ENCODE measurements at regions not wholly inside any gene's neighbourhood (a gene's known extent, or its start where the extent isn't known, plus 50 kb on each side); places are given as distances from the start of the nearest gene placed in this dataset.

DNA sequence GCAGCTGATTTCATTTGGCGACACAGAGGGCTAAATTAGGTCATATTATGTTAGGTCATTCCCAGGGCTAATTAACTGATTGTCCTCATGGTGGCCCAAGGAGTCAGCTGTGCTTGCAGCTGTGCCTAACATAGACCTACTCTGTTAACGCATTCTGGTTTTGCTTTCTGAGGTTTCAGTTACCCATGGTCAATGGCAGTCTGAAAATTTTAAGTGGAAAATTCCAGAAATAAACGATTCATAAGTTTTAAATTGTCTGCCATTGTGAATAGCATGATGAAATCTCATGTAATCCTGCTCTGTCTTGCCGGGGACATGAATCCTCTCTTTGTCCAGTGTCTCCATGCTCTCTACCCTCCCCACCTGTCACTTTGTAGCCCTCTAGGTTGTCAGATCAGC is 168.7 kb downstream of the KCNS3 start:
- Histone ChIP-seq H3K4ac (replicated peaks; ENCODE audit: insufficient read length, low read depth, low read length) (no peak overlapping the region), H3K18ac (ENCODE audit: extremely low read depth, low read length) (no peak overlapping the region), H4K8ac (ENCODE audit: extremely low read depth, insufficient read depth, low read length) (no peak overlapping the region), H2AK5ac (ENCODE audit: low read depth, low read length) (no peak overlapping the region), H3K4me2 (ENCODE audit: insufficient read depth in 1 of 2, low read depth in 2 of 2, low read length in 2 of 2) (no peak overlapping the region), H4K91ac (replicated peaks; ENCODE audit: insufficient read length, low read length) (no peak overlapping the region), H3K9ac (replicated peaks in 1 of 4; ENCODE audit: extremely low read depth in 1 of 4, low read depth in 3 of 4, low read length in 3 of 4) (no peak overlapping the region), H4K5ac (ENCODE audit: insufficient read length, low read depth, low read length) (no peak overlapping the region), H3K4me1 (replicated peaks in 1 of 4; ENCODE audit: control insufficient read depth in 3 of 4, insufficient read depth in 4 of 4, low read length in 3 of 4) (no peaks in the 10 kb centered on the region), H2BK15ac (ENCODE audit: low read length) (no peak overlapping the region), H3K79me2 (ENCODE audit: control insufficient read depth in 1 of 2, insufficient read depth in 2 of 2, low read length in 2 of 2) (no peaks in the 10 kb centered on the region), H2BK12ac (ENCODE audit: low read depth, low read length) (no peak overlapping the region), H3K27ac (ENCODE audit: low read depth, low read length) (no peak overlapping the region), H3K9me3 (ENCODE audit: insufficient read depth in 2 of 2, low read depth in 1 of 2, low read length in 1 of 2) (peaks cover 4 to 17% of the 10 kb centered on the region in 2 experiments; a peak in 2 of 4 replicates), H3K36me3 (ENCODE audit: control insufficient read depth in 2 of 4, insufficient read depth in 4 of 4, low read length in 3 of 4) (no peaks in the 10 kb centered on the region), H2BK20ac (ENCODE audit: low read length) (no peak overlapping the region), H3K23me2 (ENCODE audit: low read depth, low read length) (no peaks in the 10 kb centered on the region), H2AFZ (ENCODE audit: low read length) (no peak overlapping the region), H3K4me3 (ENCODE audit: extremely low read depth in 1 of 4, insufficient read depth in 2 of 4, low read depth in 3 of 4, low read length in 4 of 4) (no peak overlapping the region), H4K20me1 (replicated peaks in 1 of 2; ENCODE audit: control insufficient read depth in 1 of 2, insufficient read depth in 2 of 2, low read length in 2 of 2) (no peaks in the 10 kb centered on the region), H3K23ac (ENCODE audit: insufficient read length) (no peak overlapping the region), H2BK120ac (replicated peaks; ENCODE audit: low read depth, low read length) (no peak overlapping the region), H3K56ac (replicated peaks; ENCODE audit: insufficient read length, low read depth, low read length) (no peak overlapping the region), H3K79me1 (ENCODE audit: low read depth, low read length) (no peaks in the 10 kb centered on the region), H3K14ac (ENCODE audit: insufficient read length) (no peak overlapping the region), H3K27me3 (replicated peaks in 1 of 4; ENCODE audit: control insufficient read depth in 3 of 4, extremely low read depth in 1 of 4, insufficient read depth in 3 of 4, low read length in 3 of 4) (no peaks in the 10 kb centered on the region), H2BK5ac (ENCODE audit: low read depth, low read length) (no peak overlapping the region)
- 88% methylated on average over 4 of the region's 4 CpGs; no CpG with 5 or more reads in 1 of the 2 experiments for WGBS, 2 experiments (ENCODE audit: extremely low coverage in 1 of 2, insufficient coverage in 1 of 2, insufficient read length in 1 of 2, insufficient replicate concordance in 2 of 2, low coverage in 1 of 2, low lambda C conversion rate in 2 of 2, missing lambda C conversion rate in 1 of 2)
- DNase-seq (ENCODE audit: low read depth in 1 of 2, low spot score in 2 of 2), result no peak
- ChIA-PET POLR2A (ENCODE audit: partially characterized antibody) (no interaction called here), CTCF (ENCODE audit: partially characterized antibody) (interaction anchor here (1.0 kb wide), 1 partner anchor 13 kb away, joined by 3 read pairs; no protein-coding TSS in a partner anchor)
- FAIRE-seq, result no peak
- no peak for TF ChIP-seq SRF (IDR thresholded peaks at IDR 0.05; ENCODE audit: low read depth, low read length)
- TF ChIP-seq, protein P1, sequence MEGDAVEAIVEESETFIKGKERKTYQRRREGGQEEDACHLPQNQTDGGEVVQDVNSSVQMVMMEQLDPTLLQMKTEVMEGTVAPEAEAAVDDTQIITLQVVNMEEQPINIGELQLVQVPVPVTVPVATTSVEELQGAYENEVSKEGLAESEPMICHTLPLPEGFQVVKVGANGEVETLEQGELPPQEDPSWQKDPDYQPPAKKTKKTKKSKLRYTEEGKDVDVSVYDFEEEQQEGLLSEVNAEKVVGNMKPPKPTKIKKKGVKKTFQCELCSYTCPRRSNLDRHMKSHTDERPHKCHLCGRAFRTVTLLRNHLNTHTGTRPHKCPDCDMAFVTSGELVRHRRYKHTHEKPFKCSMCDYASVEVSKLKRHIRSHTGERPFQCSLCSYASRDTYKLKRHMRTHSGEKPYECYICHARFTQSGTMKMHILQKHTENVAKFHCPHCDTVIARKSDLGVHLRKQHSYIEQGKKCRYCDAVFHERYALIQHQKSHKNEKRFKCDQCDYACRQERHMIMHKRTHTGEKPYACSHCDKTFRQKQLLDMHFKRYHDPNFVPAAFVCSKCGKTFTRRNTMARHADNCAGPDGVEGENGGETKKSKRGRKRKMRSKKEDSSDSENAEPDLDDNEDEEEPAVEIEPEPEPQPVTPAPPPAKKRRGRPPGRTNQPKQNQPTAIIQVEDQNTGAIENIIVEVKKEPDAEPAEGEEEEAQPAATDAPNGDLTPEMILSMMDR (IDR thresholded peaks at IDR 0.05; ENCODE audit: control extremely low read depth in 1 of 3, insufficient read depth in 1 of 3, low read depth in 1 of 3, low read length in 3 of 3), result no peak
- TF ChIP-seq SIRT6 (IDR thresholded peaks at IDR 0.05; ENCODE audit: low read length), result no peak
